Natural killer cell (primary cell): ENCODE measurements at regions not wholly inside any gene's neighbourhood (a gene's known extent, or its start where the extent isn't known, plus 50 kb on each side); places are given as distances from the start of the nearest gene placed in this dataset.

Source experiments
- ATAC-seq, 3 donors: fragments of 150-1000 bp in 2 of 3; fragments of 200-7000 bp in 1 of 3; cut with Tn5 transposase; 1 replicate in 1 of 3; 2 replicates in 2 of 3; pipeline ENCODE4 v1.10.0; 2021; ENCODE audit warnings: mild to moderate bottlenecking in 2 of 3, moderate library complexity in 2 of 3
- DNase-seq, 2 donors: peaks; one replicate each; pipeline versions ENCODE4 v3.0.0 to v3.0.0-alpha.2; 2013 to 2021; ENCODE audit warnings: mixed read lengths in 1 of 2
- H3K27ac ChIP-seq: one replicate; pipeline ENCODE4 v1.5.1; 2013; ENCODE audit warnings: mild to moderate bottlenecking, low read length
- H3K27me3 ChIP-seq: one replicate; pipeline ENCODE4 v1.6.1; 2013; ENCODE audit warnings: low read length; ENCODE audit not compliant: control insufficient read depth, insufficient read depth
- H3K36me3 ChIP-seq: one replicate; pipeline ENCODE4 v1.6.1; 2013; ENCODE audit warnings: low read length; ENCODE audit not compliant: control insufficient read depth, insufficient read depth
- H3K4me1 ChIP-seq: one replicate; pipeline ENCODE4 v1.6.1; 2013; ENCODE audit warnings: low read length; ENCODE audit not compliant: control insufficient read depth, insufficient read depth
- H3K4me3 ChIP-seq: one replicate; pipeline ENCODE4 v1.5.1; 2013; ENCODE audit warnings: low read length
- H3K9me3 ChIP-seq: one replicate; pipeline ENCODE4 v1.6.1; 2013; ENCODE audit warnings: low read length; ENCODE audit not compliant: control insufficient read depth, insufficient read depth
- H3K27ac Mint-ChIP-seq, 2 donors: one replicate each; pipeline ENCODE4 v1.8.0; 2022; ENCODE audit warnings: mild to moderate bottlenecking in 2 of 2, mixed read lengths in 2 of 2, moderate library complexity in 1 of 2
- H3K27me3 Mint-ChIP-seq, 2 donors: one replicate each; pipeline ENCODE4 v1.8.0; 2022; ENCODE audit warnings: low read depth in 2 of 2, mixed read lengths in 2 of 2
- H3K36me3 Mint-ChIP-seq: one replicate; pipeline ENCODE4 v1.8.0; 2022; ENCODE audit warnings: mixed read lengths
- H3K4me1 Mint-ChIP-seq, 2 donors: one replicate each; pipeline ENCODE4 v1.8.0; 2022; ENCODE audit warnings: mixed read lengths in 2 of 2
- H3K4me3 Mint-ChIP-seq: one replicate; pipeline ENCODE4 v1.8.0; 2022; ENCODE audit warnings: mild to moderate bottlenecking, moderate library complexity, mixed read lengths
- H3K9me3 Mint-ChIP-seq, 2 donors: one replicate each; pipeline ENCODE4 v1.8.0; 2022; ENCODE audit warnings: mixed read lengths in 2 of 2
- CTCF ChIP-seq: fragments of 200-600 bp; IDR thresholded peaks from one replicate; pipeline ENCODE4 v1.8.0; 2022; ENCODE audit warnings: antibody characterized with exemption
- WGBS: methylation state at CpG from one replicate; pipeline ENCODE4 v1.1.7; 2013; ENCODE audit warnings: missing lambda C conversion rate; ENCODE audit not compliant: insufficient coverage; 5-methylcytosine and 5-hydroxymethylcytosine counted together
- intact Hi-C: fragments of 100-400 bp; cut with micrococcal nuclease; formaldehyde crosslinking; loops from one replicate; pipeline ENCODE4 v1.14.2; 2022

DNA sequence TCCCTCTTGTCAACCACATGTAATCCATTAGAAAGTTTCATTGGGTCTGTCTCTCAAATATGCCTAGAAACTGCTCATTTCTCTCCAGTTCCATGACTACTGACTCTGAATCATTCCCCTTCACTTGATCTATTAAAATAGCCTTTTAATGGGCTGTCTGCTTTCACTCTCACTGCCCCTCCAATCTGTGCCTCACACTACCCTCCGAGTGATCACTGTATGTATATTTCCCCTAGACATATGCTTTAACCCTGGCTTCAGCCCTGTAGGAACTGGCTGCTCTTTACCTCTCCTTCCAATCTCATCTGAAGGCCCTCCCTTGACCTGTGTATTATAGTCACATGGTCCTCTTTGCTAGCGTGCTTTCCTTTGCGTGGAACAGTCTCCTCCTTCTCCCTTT is 282.8 kb upstream of the ADAMTS9 start:
- WGBS, result 74% methylated on average over 3 of the region's 3 CpGs

DNA sequence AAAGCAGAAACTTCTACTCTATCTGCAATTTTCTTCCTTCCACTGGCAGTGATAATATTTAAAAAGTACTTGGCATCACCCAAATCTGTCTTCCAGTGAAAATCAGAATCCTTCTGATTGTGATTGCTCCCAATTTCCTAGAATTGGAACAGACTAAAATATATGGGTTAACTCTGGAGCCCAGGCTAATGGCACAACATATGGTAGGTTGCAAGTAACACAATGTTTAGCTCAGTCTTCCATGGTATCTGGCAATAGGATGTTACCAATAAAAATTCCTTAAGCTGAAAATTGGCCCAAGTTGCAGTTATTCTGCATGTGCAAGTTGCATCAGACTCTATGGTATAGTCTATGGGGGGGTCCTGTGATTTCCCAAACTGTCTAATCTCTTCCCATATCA is 273.5 kb upstream of the ADAMTS9 start:
- H3K36me3 Mint-ChIP-seq, result no peaks in the 10 kb centered on the region
- Histone ChIP-seq H3K9me3 (no peaks in the 10 kb centered on the region), H3K27ac (no peak overlapping the region), H3K27me3 (no peaks in the 10 kb centered on the region), H3K36me3 (no peaks in the 10 kb centered on the region), H3K4me1 (no peaks in the 10 kb centered on the region), H3K4me3 (no peak overlapping the region)
- no peaks in the 10 kb centered on the region for H3K4me1 Mint-ChIP-seq
- no peak for TF ChIP-seq CTCF
- H3K9me3 Mint-ChIP-seq, result peaks cover 10 to 11% of the 10 kb centered on the region in 2 donors
- intact Hi-C loops, result no loop called here
- no peak for ATAC-seq
- no peak overlapping the region for H3K4me3 Mint-ChIP-seq
- no peak overlapping the region for H3K27ac Mint-ChIP-seq
- DNase-seq, result no peak
- no peaks in the 10 kb centered on the region for H3K27me3 Mint-ChIP-seq

More for the DNA sequence above, 282.8 kb upstream of the ADAMTS9 start:
- Histone ChIP-seq H3K27me3 (no peaks in the 10 kb centered on the region), H3K27ac (no peak overlapping the region), H3K4me1 (no peaks in the 10 kb centered on the region), H3K36me3 (no peaks in the 10 kb centered on the region), H3K4me3 (no peak overlapping the region), H3K9me3 (no peaks in the 10 kb centered on the region)
- Mint-ChIP-seq H3K36me3 (peaks cover 7% of the 10 kb centered on the region), H3K4me3 (no peak overlapping the region), H3K9me3 (peaks cover 15 to 17% of the 10 kb centered on the region in 2 donors), H3K27ac (no peak overlapping the region), H3K27me3 (no peaks in the 10 kb centered on the region), H3K4me1 (no peaks in the 10 kb centered on the region)
- ATAC-seq, result no peak
- DNase-seq, result no peak
- intact Hi-C loops, result no loop called here
- no peak for TF ChIP-seq CTCF

DNA sequence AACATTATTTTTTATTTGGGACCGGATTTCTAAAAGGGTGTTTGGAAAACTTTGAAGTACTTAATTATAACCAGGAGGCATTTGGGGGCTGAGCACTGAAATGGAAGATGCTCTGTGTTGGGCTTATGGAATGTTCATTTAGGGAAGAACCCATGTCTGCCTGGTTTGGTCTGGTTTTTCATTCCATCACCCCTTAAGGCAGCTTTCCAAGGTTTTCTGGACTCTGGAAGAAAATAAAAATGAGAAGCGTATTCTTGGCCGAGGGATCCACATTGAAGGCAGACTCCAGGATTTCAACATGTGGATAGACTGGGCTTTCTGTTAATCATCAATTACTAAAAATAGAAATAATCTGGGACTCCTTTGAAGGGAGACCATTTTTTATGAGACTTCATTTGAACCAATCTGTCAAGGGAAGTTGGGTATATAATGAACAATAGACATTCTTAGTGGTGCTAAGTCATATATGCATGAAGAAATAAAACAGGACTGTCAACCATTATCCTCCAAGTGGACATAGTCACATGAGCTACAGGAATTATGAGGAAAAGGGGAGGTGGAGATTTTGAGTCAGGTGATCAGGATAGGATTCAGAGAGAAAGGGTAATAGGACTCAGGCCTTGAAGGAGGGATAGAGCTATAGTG is 270.5 kb upstream of the ADAMTS9 start:
- DNase-seq (no peak), ATAC-seq (no peak)
- Histone ChIP-seq H3K4me1 (no peaks in the 10 kb centered on the region), H3K36me3 (no peaks in the 10 kb centered on the region), H3K27me3 (no peaks in the 10 kb centered on the region), H3K4me3 (no peak overlapping the region), H3K9me3 (no peaks in the 10 kb centered on the region), H3K27ac (no peak overlapping the region)
- 90% methylated on average over 3 of the region's 3 CpGs for WGBS
- TF ChIP-seq CTCF, result no peak
- Mint-ChIP-seq H3K27ac (no peak overlapping the region), H3K4me3 (no peak overlapping the region), H3K27me3 (no peaks in the 10 kb centered on the region), H3K9me3 (peaks cover 9 to 15% of the 10 kb centered on the region in 2 donors), H3K36me3 (no peaks in the 10 kb centered on the region), H3K4me1 (no peaks in the 10 kb centered on the region)
- intact Hi-C loops, result no loop called here
